Rectal smooth muscle tissue (tissue), 1 donor: ENCODE measurements at regions not wholly inside any gene's neighbourhood (a gene's known extent, or its start where the extent isn't known, plus 50 kb on each side); places are given as distances from the start of the nearest gene placed in this dataset.

Source experiments
- H3K27ac ChIP-seq: one replicate; pipeline ENCODE4 v1.7.0; 2013; ENCODE audit warnings: low read depth, low read length, inconsistent platforms
- H3K27me3 ChIP-seq: one replicate; pipeline ENCODE4 v1.7.0; 2013; ENCODE audit warnings: low read length; ENCODE audit not compliant: control insufficient read depth, insufficient read depth
- H3K36me3 ChIP-seq: one replicate; pipeline ENCODE4 v1.7.0; 2013; ENCODE audit warnings: low read length; ENCODE audit not compliant: control insufficient read depth, insufficient read depth
- H3K4me1 ChIP-seq: one replicate; pipeline ENCODE4 v1.7.0; 2013; ENCODE audit warnings: low read length; ENCODE audit not compliant: control insufficient read depth, insufficient read depth
- H3K4me3 ChIP-seq: one replicate; pipeline ENCODE4 v1.7.0; 2013; ENCODE audit warnings: low read length
- H3K9ac ChIP-seq: one replicate; pipeline ENCODE4 v1.7.0; 2013; ENCODE audit warnings: low read length

DNA sequence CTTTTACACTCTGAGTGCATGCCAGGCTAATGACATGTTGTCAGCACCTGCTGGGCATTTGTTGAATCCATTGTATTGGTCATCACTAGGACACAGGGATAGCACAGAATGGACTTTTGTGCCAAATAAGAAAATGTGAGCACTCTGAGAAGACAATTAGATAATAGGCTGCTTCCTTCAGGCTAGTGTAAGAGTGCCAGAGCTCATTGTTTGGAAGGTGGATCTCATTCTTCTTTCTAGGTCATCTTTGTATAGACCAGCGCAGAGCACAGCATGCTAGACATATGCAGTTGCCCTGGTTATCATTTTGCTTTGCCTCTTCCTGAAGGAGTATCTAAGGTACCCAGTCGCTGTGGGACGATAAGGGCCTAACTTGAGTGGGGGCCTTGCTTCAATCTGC is 493.4 kb upstream of the COX7C start:
- no peak overlapping the region for H3K27ac ChIP-seq
- no peaks in the 10 kb centered on the region for H3K4me1 ChIP-seq
- no peak overlapping the region for H3K4me3 ChIP-seq
- no peak overlapping the region for H3K9ac ChIP-seq
- H3K36me3 ChIP-seq = no peaks in the 10 kb centered on the region
- H3K27me3 ChIP-seq = no peaks in the 10 kb centered on the region

DNA sequence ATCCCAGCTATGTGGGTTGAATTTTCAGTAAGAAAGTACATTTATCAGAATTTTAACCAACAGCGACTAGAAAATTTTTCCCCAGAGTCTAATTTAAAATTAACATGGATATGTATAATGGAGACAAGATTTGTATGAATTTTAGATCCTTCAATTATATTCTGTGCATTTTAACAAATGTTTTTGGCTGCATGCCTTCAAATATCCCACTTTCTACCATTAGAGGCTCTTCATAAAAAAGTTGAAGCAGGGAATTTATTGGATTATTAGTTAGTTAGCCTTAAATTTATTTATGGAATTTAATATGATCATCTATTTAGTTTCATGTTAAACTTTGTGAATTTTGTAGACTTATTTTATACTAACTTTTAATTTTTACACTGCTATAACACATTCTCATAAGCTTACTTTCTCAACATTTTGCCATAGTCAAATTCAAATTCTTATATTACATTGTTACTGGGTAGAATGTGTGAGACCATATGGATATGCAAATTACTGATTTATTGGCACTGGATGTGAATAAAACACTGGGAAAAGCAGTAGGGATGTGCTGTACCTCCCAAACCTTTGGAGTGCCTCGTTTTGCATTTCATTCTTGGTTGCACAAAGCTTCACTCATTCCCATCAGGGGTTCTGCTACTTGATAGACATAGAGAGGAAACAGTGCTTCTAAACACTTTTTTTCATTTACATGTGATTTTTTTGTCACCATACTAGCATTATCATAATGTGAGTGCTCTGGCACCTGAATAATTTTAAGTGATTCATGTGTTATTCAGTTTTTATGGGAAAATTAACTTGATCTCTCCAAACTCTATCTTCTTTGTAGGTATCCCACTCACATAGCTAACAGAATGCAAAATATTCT is 491.8 kb upstream of the COX7C start:
- Histone ChIP-seq H3K4me1 (no peaks in the 10 kb centered on the region), H3K36me3 (no peaks in the 10 kb centered on the region), H3K27ac (no peak overlapping the region), H3K4me3 (no peak overlapping the region), H3K9ac (no peak overlapping the region), H3K27me3 (no peaks in the 10 kb centered on the region)

GRCh38 chr5:86127696-86128095 is 490.0 kb upstream of the COX7C start:
- Histone ChIP-seq H3K36me3 (no peaks in the 10 kb centered on the region), H3K27ac (no peak overlapping the region), H3K9ac (no peak overlapping the region), H3K4me3 (no peak overlapping the region), H3K4me1 (no peaks in the 10 kb centered on the region), H3K27me3 (no peaks in the 10 kb centered on the region)

GRCh38 chr5:86129009-86129408 is 488.7 kb upstream of the COX7C start:
- Histone ChIP-seq H3K4me1 (no peaks in the 10 kb centered on the region), H3K9ac (no peak overlapping the region), H3K27me3 (no peaks in the 10 kb centered on the region), H3K36me3 (no peaks in the 10 kb centered on the region), H3K4me3 (no peak overlapping the region), H3K27ac (no peak overlapping the region)

GRCh38 chr5:86137297-86137696 is 480.4 kb upstream of the COX7C start:
- Histone ChIP-seq H3K9ac (no peak overlapping the region), H3K27me3 (no peaks in the 10 kb centered on the region), H3K36me3 (no peaks in the 10 kb centered on the region), H3K27ac (no peak overlapping the region), H3K4me1 (no peaks in the 10 kb centered on the region), H3K4me3 (no peak overlapping the region)

DNA sequence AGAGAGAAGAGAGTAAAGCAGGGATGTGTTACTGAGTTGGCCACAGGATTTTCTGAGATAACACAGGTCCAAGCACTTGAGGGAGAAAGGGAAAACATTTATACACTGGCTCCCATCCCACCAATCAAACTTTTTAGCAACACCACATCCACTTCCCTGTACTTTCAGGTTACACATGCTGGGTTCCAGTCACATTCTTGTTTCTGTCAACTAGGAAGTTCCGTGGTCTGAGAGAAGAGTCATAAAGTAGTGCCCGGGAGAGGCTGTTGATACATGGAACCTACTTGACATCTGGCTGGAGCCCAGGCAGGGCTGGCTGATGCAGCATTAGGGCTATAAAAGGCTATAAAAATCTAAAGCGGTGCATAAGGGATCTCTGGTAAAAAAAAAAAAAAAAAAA is 473.9 kb upstream of the COX7C start:
- peaks cover 5% of the 10 kb centered on the region for H3K4me1 ChIP-seq
- H3K27me3 ChIP-seq = no peaks in the 10 kb centered on the region
- peak overlapping the region; percentile 51 for H3K27ac ChIP-seq
- H3K4me3 ChIP-seq = no peak overlapping the region
- H3K36me3 ChIP-seq = no peaks in the 10 kb centered on the region
- H3K9ac ChIP-seq = no peak overlapping the region

- H3K4me3 ChIP-seq = no peak overlapping the region
- H3K27ac ChIP-seq = no peak overlapping the region
- no peaks in the 10 kb centered on the region for H3K36me3 ChIP-seq
- H3K4me1 ChIP-seq = no peaks in the 10 kb centered on the region
- no peak overlapping the region for H3K9ac ChIP-seq
- H3K27me3 ChIP-seq = no peaks in the 10 kb centered on the region
Observed at GRCh38 chr5:86152988-86153560, 464.7 kb upstream of the COX7C start.

DNA sequence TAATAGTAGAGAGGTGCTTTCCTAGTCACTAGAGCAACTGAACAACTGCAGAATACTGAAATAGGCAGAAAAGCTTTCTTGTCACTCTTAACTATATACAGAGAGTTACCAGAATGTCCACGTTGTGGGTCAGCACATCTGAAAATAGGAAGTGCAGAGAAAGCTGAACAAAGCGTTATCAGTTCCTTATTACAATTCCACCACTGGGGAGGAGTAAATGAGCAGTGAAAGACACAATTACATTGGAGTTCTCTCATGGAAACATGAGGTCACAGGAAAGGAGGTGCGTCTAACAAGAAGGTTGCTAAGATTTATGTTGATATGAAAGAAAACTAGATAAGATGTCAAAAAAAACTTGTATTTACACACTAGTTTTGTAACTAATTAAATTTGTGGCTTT is 461.9 kb upstream of the COX7C start:
- Histone ChIP-seq H3K27me3 (no peaks in the 10 kb centered on the region), H3K36me3 (no peaks in the 10 kb centered on the region), H3K4me3 (no peak overlapping the region), H3K4me1 (no peaks in the 10 kb centered on the region), H3K9ac (no peak overlapping the region), H3K27ac (no peak overlapping the region)

- H3K4me3 ChIP-seq = no peak overlapping the region
- no peaks in the 10 kb centered on the region for H3K36me3 ChIP-seq
- H3K4me1 ChIP-seq = peaks cover 2% of the 10 kb centered on the region
- H3K27me3 ChIP-seq = no peaks in the 10 kb centered on the region
- no peak overlapping the region for H3K27ac ChIP-seq
- no peak overlapping the region for H3K9ac ChIP-seq
Observed at GRCh38 chr5:86170194-86170593, 447.5 kb upstream of the COX7C start.

DNA sequence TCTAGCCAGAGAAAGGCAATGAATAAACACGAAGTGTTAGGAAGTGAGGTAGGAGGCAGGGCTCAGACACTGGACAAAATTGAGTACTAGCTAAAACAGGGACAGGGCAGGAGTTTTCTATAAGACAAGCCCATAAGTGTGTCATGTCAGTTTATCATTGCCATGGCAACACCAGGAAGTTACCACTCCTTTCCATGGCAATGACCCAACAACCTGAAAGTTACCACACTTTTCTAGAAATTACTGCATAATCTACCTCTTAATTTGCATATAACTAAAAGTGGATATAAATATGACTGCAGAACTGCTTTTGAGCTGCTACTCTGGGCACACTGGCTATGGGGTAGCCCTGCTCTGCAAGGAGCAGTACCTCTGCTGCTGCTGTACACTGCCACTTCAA is 442.5 kb upstream of the COX7C start:
- Histone ChIP-seq H3K36me3 (no peaks in the 10 kb centered on the region), H3K27ac (no peak overlapping the region), H3K4me3 (no peak overlapping the region), H3K9ac (no peak overlapping the region), H3K4me1 (peaks cover 4% of the 10 kb centered on the region), H3K27me3 (no peaks in the 10 kb centered on the region)

DNA sequence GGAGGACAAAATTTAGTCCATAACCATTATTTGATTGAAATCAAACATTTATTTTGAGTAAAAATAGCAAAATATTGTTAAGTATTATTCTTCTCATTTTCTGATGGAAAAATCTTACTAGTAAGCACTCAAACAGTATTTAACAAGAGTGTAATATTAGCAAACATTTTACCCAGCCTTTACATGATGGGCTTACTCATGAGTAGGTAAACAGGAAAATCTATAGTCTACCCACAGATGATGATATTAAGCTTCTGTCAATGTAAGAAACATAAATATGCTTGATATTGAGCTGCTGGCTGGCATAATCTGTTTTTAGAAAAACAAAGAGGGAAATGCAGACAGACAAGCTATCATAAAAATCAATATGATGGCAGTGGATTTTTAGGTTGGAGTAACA is 418.5 kb upstream of the COX7C start:
- Histone ChIP-seq H3K27ac (no peak overlapping the region), H3K4me3 (no peak overlapping the region), H3K36me3 (no peaks in the 10 kb centered on the region), H3K4me1 (no peaks in the 10 kb centered on the region), H3K9ac (no peak overlapping the region), H3K27me3 (no peaks in the 10 kb centered on the region)

DNA sequence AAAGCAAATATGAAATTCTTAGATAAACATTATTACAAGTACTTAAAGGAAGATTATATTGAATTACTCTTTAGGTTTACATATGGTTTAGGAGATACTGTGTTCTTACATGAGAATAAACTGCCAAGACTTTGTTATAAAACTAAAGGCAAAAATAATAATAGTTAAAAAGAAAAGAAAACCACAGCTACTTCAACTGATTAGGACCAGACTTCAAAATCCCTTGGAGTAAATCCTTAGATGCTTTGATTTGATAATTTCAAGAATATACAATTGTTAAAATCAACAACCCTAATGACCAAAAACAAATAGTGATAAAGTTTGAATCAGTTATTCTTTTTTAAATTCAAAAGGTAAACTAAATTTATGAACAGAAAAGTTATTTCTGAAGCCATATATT is 389.6 kb upstream of the COX7C start:
- Histone ChIP-seq H3K4me3 (no peak overlapping the region), H3K9ac (no peak overlapping the region), H3K27me3 (no peaks in the 10 kb centered on the region), H3K27ac (no peak overlapping the region), H3K36me3 (no peaks in the 10 kb centered on the region), H3K4me1 (no peaks in the 10 kb centered on the region)

DNA sequence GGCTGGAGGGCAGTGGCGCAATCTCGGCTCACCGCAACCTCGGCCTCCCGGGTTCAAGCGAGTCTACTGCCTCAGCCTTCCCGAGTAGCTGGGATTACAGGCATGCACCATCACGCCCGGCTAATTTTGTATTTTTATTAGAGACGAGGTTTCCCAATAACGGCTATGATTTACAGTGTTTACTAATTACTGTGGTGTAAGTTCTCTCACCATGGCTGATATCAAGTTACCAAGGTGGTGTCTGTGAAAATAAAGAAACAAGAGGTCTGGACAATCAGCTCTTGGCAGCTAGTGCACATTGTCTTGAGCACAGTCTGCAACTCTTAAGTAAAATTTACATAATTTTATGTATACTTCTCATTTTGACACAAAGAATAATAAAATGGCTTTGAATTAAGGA is 385.5 kb upstream of the COX7C start:
- Histone ChIP-seq H3K4me1 (no peaks in the 10 kb centered on the region), H3K27me3 (no peaks in the 10 kb centered on the region), H3K9ac (no peak overlapping the region), H3K36me3 (no peaks in the 10 kb centered on the region), H3K27ac (no peak overlapping the region), H3K4me3 (no peak overlapping the region)
